ENCODE measurements at regions not wholly inside any gene's neighbourhood (a gene's known extent, or its start where the extent isn't known, plus 50 kb on each side); places are given as distances from the start of the nearest gene placed in this dataset.

DNA sequence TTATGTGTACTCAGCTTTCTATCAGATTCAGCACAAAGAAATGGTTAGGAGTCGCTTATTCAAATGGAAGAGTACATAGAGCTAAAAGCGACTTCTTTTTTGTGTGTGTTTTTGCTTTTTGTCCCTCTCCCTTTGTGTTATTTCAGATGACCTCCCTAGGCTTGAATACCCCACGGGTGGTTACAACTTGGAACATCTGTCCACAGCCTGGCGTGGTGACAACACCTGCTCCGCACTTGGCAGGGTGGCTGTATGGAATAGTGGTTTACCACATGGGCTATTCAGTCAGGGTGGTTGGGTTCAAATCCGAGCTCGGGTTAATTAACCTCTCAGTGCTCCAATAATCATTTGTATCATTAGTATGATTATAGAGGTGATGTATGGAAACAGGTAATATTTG lies 151.6 kb upstream of the FREM2 start:
- H3K27me3 Mint-ChIP-seq = peaks cover 5% of the 10 kb centered on the region
- H3K4me1 Mint-ChIP-seq = no peaks in the 10 kb centered on the region
- DNase-seq (no peak), ATAC-seq (no peak)
- no peak overlapping the region for H3K27ac Mint-ChIP-seq
- H3K36me3 Mint-ChIP-seq (ENCODE audit: low read depth) = no peaks in the 10 kb centered on the region
- H3K9me3 ChIP-seq (ENCODE audit: control insufficient read depth, low read length, poor library complexity, severe bottlenecking) = no peaks in the 10 kb centered on the region
- no peak overlapping the region for H3K4me3 Mint-ChIP-seq

DNA sequence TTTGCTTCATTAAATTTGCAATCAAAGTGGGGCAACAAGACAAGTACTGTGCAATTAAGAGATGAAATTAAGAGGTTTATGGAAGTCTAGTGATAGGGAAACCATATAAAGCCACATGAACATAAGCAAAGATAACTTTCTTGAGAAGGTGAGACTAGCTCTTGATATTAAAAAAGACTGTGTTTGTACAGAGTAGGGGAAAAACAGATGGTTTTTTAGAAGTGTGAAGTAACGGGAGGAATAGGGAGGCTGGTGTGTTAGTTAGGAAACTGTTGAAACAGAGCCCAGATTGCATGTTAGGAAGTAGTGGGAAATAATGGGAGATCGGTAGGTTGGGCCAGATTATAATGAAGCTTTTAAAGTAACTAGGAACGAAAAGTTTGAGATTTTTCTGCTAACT lies 149.8 kb upstream of the FREM2 start:
- Mint-ChIP-seq H3K27ac (no peak overlapping the region), H3K36me3 (ENCODE audit: low read depth) (no peaks in the 10 kb centered on the region), H3K4me3 (no peak overlapping the region), H3K27me3 (no peaks in the 10 kb centered on the region), H3K4me1 (no peaks in the 10 kb centered on the region)
- no peaks in the 10 kb centered on the region for H3K9me3 ChIP-seq (ENCODE audit: control insufficient read depth, low read length, poor library complexity, severe bottlenecking)
- no peak for ATAC-seq
- no peak for DNase-seq

DNA sequence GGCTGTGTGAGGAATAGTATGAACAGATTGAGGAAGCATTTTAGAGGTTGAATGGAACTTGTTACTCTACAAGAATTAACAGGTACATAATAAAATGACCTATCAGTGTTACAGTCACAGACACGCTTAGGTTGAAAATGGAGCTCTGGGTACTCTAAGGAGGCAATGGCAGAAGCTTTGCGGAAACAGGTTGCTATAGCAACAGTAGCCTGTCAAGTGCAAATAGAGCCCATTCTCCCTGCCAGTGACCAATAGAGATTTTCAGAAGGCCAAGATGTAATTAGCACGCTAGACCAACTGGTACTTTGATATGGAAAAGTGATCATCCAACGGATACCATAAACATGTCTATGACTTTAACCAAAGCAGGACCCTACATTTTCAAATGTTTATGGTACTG lies 148.5 kb upstream of the FREM2 start:
- Mint-ChIP-seq H3K4me3 (no peak overlapping the region), H3K36me3 (ENCODE audit: low read depth) (no peaks in the 10 kb centered on the region), H3K4me1 (no peaks in the 10 kb centered on the region), H3K27ac (no peak overlapping the region), H3K27me3 (no peaks in the 10 kb centered on the region)
- ATAC-seq (no peak), DNase-seq (no peak)
- no peaks in the 10 kb centered on the region for H3K9me3 ChIP-seq (ENCODE audit: control insufficient read depth, low read length, poor library complexity, severe bottlenecking)

DNA sequence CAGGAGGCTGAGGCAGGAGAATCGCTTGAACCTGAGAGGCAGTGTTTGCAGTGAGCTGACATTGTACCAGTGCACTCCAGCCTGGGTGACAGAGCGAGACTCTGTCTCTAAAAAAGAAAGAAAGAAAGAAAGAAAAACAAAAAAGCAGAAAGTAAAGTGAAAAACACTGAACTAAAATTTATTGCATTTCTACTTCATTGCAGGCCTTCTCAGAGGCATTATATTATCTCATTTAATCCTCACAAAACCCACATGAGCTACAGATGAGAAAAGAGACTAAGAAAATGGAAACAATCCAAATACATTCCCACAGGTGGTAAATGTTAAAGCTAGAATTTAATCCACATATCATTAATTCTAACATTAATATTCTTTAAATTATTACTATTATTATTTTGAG lies 147.2 kb upstream of the FREM2 start:
- no peaks in the 10 kb centered on the region for H3K9me3 ChIP-seq (ENCODE audit: control insufficient read depth, low read length, poor library complexity, severe bottlenecking)
- H3K4me3 Mint-ChIP-seq = no peak overlapping the region
- DNase-seq (no peak), ATAC-seq (no peak)
- H3K36me3 Mint-ChIP-seq (ENCODE audit: low read depth) = no peaks in the 10 kb centered on the region
- H3K27ac Mint-ChIP-seq = no peak overlapping the region
- H3K27me3 Mint-ChIP-seq = no peaks in the 10 kb centered on the region
- no peaks in the 10 kb centered on the region for H3K4me1 Mint-ChIP-seq

DNA sequence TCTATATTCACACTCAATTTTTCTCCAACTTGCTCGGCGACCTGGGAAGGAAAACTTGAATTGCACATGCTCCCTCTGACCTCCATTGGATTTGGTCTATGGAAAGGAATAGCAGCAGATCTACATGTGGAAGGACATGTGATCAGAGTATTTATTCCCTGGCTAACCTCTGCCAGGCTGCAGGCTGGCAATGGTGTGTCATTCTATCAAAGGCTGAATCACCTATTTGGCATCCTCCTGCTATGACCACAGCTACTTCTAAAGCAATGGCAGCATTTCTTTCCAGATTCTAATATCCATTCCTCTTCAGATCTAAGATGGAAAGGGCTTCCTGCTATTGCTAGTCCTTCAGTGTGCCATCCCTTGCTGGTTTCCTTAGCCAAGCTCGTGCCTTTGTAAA lies 144.3 kb upstream of the FREM2 start:
- Mint-ChIP-seq H3K4me1 (no peaks in the 10 kb centered on the region), H3K27ac (no peak overlapping the region), H3K27me3 (no peaks in the 10 kb centered on the region), H3K4me3 (no peak overlapping the region), H3K36me3 (ENCODE audit: low read depth) (no peaks in the 10 kb centered on the region)
- no peaks in the 10 kb centered on the region for H3K9me3 ChIP-seq (ENCODE audit: control insufficient read depth, low read length, poor library complexity, severe bottlenecking)
- DNase-seq = no peak
- ATAC-seq = no peak

DNA sequence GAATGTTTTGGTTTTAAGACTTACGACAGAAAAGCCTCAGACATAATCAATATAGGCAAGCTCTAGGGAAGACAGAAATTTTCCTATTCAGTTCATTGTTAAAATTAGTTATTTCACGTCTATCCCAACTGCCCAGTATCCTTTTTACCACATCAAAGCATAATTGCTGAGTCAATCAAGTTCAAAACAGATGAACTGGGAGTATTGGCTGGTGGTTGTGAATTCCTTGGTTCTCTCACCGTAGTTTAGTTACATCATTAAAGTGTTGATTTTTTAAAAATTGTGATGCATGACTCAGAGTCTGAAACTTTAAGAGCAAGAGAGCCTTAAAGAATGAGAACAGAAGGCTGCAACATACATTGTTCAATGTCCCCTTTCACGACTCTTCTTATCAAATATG lies 143.3 kb upstream of the FREM2 start:
- Mint-ChIP-seq H3K4me1 (no peaks in the 10 kb centered on the region), H3K36me3 (ENCODE audit: low read depth) (no peaks in the 10 kb centered on the region), H3K27ac (no peak overlapping the region), H3K4me3 (no peak overlapping the region), H3K27me3 (no peaks in the 10 kb centered on the region)
- no peak for DNase-seq
- no peak for ATAC-seq
- no peaks in the 10 kb centered on the region for H3K9me3 ChIP-seq (ENCODE audit: control insufficient read depth, low read length, poor library complexity, severe bottlenecking)

DNA sequence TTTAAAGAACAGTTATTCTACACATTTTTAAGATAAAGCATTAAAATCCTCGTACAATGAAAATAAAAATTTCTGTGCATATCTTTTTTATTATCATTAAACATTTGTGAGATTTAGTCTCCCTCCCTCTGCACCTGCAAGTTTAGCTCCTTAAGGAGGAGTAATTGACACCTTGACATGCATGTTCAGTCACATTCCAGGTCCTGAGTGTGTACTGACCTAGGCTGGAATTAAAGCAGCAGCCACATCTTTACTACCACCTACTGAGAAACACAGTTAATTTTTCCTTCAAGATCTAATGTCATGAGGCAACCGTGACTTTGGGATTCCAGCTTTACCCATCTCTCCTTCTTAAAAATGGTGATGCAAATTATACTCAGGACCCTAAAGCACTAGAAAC lies 123.1 kb upstream of the FREM2 start:
- no peak for DNase-seq
- no peak overlapping the region for H3K27ac Mint-ChIP-seq
- H3K27me3 Mint-ChIP-seq = no peaks in the 10 kb centered on the region
- H3K36me3 Mint-ChIP-seq (ENCODE audit: low read depth) = no peaks in the 10 kb centered on the region
- ATAC-seq = no peak
- no peaks in the 10 kb centered on the region for H3K4me1 Mint-ChIP-seq
- H3K9me3 ChIP-seq (ENCODE audit: control insufficient read depth, low read length, poor library complexity, severe bottlenecking) = no peaks in the 10 kb centered on the region
- no peak overlapping the region for H3K4me3 Mint-ChIP-seq

DNA sequence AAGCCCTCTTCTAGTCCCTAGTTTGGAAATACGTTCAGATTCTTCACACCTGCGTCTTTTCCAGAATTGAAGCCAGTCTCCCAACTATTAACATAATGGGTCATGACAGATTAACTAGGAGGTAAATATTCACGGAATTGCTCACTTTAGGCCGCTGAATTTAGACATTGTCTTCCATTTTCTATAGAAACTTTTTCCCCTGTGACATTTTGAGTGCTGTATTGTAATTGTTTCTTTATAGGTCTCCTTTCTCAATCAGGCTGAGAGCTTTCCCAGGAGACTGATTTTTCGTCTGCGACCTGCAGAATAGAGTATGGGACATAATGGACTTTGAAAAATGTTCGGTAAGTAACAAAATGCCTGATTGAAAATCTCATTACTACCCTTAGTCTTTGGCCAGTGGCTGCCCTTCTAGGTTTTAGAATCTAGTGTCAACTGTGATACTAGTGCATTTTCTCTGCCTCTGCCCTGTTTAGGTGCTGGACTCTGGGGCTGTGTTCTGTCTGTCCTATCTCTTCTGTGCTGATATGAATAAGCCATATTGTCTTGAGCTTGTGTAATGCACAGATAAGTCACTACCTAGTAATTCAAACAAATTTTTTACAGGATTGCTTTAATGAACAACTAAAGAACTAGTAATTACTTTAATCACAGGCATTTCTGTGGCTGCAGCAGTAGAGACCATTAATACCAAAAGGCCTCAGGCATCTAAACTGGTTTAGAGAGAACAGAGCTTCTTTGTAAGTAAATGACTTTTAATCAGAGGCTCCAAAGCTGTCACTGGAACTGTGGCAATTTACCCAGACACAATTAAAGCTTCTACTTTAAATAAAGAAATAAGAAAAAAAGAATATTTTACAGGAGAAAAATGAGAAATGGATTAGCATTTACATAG lies 122.4 kb upstream of the FREM2 start:
- H3K9me3 ChIP-seq (ENCODE audit: control insufficient read depth, low read length, poor library complexity, severe bottlenecking) = no peaks in the 10 kb centered on the region
- Mint-ChIP-seq H3K4me1 (no peaks in the 10 kb centered on the region), H3K27me3 (no peaks in the 10 kb centered on the region), H3K4me3 (no peak overlapping the region), H3K27ac (no peak overlapping the region), H3K36me3 (ENCODE audit: low read depth) (no peaks in the 10 kb centered on the region)
- no peak for DNase-seq
- ATAC-seq = no peak

DNA sequence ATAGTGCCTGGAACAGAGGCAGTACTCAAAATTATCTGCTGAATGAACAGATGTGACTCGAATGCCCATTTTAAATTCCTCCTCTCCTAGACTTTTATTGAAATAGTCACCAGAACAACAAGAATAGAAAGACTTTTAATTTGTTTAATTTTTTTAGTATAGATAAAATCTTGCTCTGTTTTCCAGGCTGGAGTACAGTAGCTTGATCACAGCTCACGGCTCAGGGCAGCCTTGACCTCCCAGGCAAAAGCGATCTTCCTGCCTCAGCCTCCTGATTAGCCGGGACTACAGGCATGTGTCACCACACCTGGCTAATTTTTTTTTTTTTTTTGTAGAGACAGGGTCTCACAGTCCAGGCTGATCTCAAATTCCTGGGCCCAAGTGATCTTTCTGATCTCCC lies 120.9 kb upstream of the FREM2 start:
- Mint-ChIP-seq H3K4me3 (no peak overlapping the region), H3K27ac (no peak overlapping the region), H3K4me1 (no peaks in the 10 kb centered on the region), H3K27me3 (no peaks in the 10 kb centered on the region), H3K36me3 (ENCODE audit: low read depth) (no peaks in the 10 kb centered on the region)
- no peaks in the 10 kb centered on the region for H3K9me3 ChIP-seq (ENCODE audit: control insufficient read depth, low read length, poor library complexity, severe bottlenecking)
- ATAC-seq = no peak
- DNase-seq = no peak

DNA sequence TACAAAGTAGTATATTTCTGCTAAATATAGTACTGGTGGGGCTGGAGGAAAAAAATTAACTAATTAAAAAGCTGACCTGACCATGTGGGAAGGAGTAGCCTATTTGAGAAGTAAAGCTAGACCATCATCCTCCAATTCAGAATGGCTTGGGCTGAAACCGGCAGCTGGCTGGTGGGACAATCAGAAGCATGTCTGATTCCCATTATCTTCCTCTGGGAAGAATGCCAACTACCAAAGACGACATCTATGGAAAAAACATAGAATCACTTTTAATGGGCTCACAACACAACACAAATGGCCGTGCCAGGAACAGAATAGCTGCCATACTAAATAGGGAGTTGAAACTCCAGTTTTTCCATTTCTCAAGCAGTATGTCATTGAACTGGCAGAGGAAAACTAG lies 120.4 kb upstream of the FREM2 start:
- Mint-ChIP-seq H3K36me3 (ENCODE audit: low read depth) (no peaks in the 10 kb centered on the region), H3K27me3 (no peaks in the 10 kb centered on the region), H3K27ac (no peak overlapping the region), H3K4me1 (no peaks in the 10 kb centered on the region), H3K4me3 (no peak overlapping the region)
- no peaks in the 10 kb centered on the region for H3K9me3 ChIP-seq (ENCODE audit: control insufficient read depth, low read length, poor library complexity, severe bottlenecking)
- ATAC-seq = no peak
- DNase-seq = no peak

DNA sequence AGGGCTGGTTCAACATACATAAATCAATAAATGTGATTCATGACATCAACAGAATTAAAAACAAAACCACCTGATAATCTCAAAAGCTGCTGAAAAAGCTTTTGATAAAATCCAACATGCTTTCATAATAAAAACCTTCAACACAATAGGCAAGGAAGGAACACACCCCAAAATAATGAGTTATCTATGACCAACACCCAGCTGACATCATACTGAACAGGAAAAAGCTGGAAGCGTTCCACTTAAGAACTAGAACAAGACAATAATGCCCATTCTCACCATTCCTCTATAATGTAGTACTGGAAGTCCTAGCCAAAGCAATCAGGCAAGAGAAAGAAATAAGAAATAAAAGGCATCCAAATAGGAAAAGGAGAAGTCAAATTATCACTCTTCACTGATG lies 116.2 kb upstream of the FREM2 start:
- H3K9me3 ChIP-seq (ENCODE audit: control insufficient read depth, low read length, poor library complexity, severe bottlenecking) = no peaks in the 10 kb centered on the region
- no peak overlapping the region for H3K4me3 Mint-ChIP-seq
- no peaks in the 10 kb centered on the region for H3K36me3 Mint-ChIP-seq (ENCODE audit: low read depth)
- H3K4me1 Mint-ChIP-seq = no peaks in the 10 kb centered on the region
- DNase-seq (no peak), ATAC-seq (no peak)
- no peaks in the 10 kb centered on the region for H3K27me3 Mint-ChIP-seq
- H3K27ac Mint-ChIP-seq = no peak overlapping the region

DNA sequence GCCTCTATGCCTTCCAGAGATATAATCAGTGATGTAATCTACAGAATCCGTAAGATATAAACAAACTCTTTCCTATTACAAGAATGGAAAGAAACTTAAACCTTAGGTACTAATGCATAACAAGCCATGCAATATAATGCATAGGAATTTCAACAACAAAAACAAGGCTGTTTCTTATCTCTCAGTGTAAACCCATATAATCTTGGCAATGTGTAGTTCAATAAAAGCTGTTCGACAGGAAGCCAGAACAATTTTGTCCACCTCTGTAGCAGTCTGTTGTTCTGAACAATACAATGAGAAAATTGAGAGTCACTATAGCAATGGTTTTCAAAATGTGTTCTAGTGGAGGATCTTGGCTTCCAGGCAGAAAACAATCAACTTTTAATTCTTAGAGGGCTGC lies 111.5 kb upstream of the FREM2 start:
- Mint-ChIP-seq H3K27me3 (no peaks in the 10 kb centered on the region), H3K4me3 (no peak overlapping the region), H3K36me3 (ENCODE audit: low read depth) (no peaks in the 10 kb centered on the region), H3K27ac (no peak overlapping the region), H3K4me1 (peaks cover 2% of the 10 kb centered on the region)
- no peaks in the 10 kb centered on the region for H3K9me3 ChIP-seq (ENCODE audit: control insufficient read depth, low read length, poor library complexity, severe bottlenecking)
- no peak for ATAC-seq
- DNase-seq = no peak

DNA sequence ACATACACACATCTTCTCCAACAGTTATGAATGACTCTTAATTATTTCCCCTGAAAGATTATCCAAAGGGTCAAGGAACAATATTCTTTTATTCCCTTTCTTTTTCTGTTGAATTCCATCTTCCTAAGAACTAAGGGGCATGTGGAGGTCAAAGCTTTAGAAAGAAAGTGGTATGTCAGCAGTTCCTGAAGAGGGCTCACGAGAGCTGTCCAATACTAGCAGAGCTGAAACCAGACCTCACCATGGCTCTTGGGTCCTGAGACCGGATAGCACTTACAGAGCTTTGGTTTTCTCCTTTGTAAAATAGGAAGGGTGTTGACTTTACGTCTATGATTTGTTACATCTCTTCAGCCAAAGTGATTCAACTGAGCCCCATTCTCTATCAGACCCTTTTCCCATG lies 109.8 kb upstream of the FREM2 start:
- Mint-ChIP-seq H3K4me1 (peaks cover 2% of the 10 kb centered on the region), H3K36me3 (ENCODE audit: low read depth) (no peaks in the 10 kb centered on the region), H3K27me3 (no peaks in the 10 kb centered on the region), H3K27ac (no peak overlapping the region), H3K4me3 (no peak overlapping the region)
- DNase-seq (no peak), ATAC-seq (no peak)
- no peaks in the 10 kb centered on the region for H3K9me3 ChIP-seq (ENCODE audit: control insufficient read depth, low read length, poor library complexity, severe bottlenecking)

DNA sequence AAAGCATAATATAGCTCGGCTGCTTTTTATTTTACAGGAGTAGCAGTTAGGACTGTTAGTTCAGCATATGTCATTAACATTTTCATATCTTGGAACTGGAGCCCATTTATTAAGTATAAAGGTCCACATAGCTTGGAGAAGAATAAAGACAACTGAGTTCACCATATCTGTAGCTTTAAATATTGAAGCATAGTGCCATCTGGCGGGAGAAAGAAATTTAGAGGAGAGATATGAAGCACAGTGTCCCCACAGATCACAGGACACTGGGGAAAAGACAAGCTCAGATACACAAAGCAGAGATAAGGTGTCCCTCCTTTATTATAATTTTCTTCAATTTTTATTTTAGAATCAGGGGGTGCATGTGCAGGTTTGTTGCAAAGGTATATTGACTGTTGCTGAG lies 104.7 kb upstream of the FREM2 start:
- ATAC-seq = no peak

More for the DNA sequence above, 104.7 kb upstream of the FREM2 start:
- Mint-ChIP-seq H3K4me3 (no peak overlapping the region), H3K4me1 (peaks cover 2% of the 10 kb centered on the region), H3K27me3 (peaks cover 12% of the 10 kb centered on the region), H3K36me3 (ENCODE audit: low read depth) (no peaks in the 10 kb centered on the region), H3K27ac (no peak overlapping the region)
- no peak for DNase-seq
- H3K9me3 ChIP-seq (ENCODE audit: control insufficient read depth, low read length, poor library complexity, severe bottlenecking) = no peaks in the 10 kb centered on the region

Data from T-helper 17 cell (primary cell).